ENCODE measurements at regions not wholly inside any gene's neighbourhood (a gene's known extent, or its start where the extent isn't known, plus 50 kb on each side); places are given as distances from the start of the nearest gene placed in this dataset.

GRCh38 chr7:51521694-51522312, 205.2 kb upstream of the COBL start:
- TF ChIP-seq CTCF (IDR thresholded peaks at IDR 0.05) (no peak), EP300 (IDR thresholded peaks at IDR 0.05) (no peak), POLR2A (IDR thresholded peaks at IDR 0.05) (no peak)
